Mucosa of gallbladder (tissue), 1 donor: ENCODE measurements at regions not wholly inside any gene's neighbourhood (a gene's known extent, or its start where the extent isn't known, plus 50 kb on each side); places are given as distances from the start of the nearest gene placed in this dataset.
"Not testable (repeated sequence)": the region's sequence is repeated elsewhere in the genome, so short reads cannot be mapped to it uniquely, and the experiment has no call there.

ENCODE experiments used
- DNase-seq: peaks from one replicate; pipeline ENCODE4 v3.0.0-alpha.2; 2020; ENCODE audit warnings: low spot score
- donor health status: DM: no; HTN: no; CAD: no.

GRCh38 chr3:145536461-145536860 is 624.5 kb downstream of the PLOD2 start:
- no peak for DNase-seq

GRCh38 chr3:145550522-145550921 is 610.5 kb downstream of the PLOD2 start:
- DNase-seq = no peak

DNA sequence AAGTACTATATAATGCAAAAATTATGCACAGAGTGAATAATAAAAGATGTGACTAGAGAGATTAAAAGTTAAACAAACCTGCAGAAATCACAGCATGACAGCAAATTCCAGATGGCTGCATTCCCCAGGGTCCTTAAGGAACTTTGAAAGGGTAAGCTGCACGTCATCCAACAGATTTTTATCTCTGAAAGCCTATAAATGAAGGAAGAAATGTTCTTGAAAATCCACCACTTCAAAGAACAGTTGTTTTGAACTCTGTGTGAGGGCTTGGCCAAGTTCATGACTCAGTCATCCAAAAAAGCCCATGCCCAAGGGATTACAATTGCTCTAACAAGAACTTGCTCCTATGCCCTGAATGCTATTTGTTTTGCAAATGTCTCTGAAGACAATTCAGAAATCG is 603.6 kb downstream of the PLOD2 start:
- no peak for DNase-seq

DNA sequence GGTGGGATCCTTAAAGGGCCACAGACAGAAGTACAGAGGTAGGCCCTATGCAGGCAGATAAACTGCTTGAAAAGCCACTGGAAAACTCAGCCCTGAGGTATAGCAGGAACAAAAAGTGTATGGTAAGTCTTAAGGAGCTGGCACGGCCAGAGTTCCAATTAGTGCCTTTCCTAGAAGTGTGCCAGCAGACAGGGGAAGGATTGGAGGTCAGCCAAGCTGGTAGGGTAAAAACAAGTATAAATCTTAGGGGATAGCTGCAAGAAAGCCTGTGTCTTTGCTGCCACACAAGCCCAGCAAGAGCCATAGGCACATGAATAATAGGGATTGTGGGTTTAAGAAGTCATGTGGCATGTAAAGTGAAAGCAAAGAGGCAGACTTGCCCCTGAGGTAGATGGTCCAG is 582.5 kb downstream of the PLOD2 start:
- DNase-seq = no peak

DNA sequence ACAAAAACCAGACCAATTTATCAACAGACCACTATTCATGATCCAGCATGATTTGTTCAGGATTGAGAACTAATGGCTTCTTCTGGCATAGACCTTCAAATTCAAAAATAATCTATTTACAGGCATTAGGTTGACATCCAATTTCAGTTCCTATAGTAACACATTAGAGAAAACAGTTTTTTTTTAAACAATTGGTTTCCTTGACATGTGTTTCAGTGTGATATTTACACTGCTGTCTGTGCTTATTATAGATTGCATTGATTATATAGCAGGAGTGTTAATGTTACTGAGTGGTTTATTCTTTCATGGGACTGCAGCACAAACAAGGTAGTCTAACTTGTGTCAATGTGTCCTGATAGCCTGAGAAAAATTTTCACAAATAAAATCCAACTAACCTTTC is 579.3 kb downstream of the PLOD2 start:
- no peak for DNase-seq

DNA sequence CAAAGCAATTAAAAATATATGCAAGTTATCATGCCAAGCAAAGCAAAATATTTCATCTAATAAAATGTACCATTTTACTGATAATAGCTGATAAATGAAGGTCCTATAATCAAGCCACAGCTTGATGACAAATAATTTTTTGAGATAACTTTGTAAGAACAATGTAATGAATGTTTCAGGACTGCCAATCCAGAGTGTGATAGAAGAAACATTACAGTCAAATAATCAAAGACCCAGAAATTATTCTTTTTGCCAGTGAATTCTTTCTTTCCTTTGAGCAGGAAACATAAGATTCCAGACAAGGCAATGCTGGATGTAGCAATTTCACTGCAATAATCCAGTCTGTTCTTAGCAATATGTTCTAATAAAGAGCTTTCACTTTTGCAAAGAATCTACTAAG is 556.1 kb downstream of the PLOD2 start:
- no peak for DNase-seq

DNA sequence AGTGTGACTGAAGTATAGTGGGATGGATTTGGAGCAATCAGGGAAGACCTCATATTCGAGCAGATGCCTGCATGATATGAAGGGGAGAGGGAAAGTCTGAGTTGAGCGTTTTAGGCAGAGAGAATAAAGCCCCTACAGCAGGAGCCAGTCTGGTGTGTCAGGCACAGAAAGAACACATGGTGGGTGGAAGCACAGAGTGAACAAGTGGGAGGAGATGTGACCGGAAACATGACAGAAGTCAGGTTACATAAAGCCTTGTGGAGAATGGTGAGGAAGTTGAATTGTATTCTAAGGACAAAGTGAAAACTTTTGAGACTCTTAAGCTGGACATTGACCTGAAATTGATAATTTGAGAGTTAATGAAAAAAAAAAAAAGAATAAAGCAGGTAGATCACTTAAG is 541.0 kb downstream of the PLOD2 start:
- no peak for DNase-seq

- no peak for DNase-seq
These were observed 540.5 kb downstream of the PLOD2 start for GRCh38 chr3:145620486-145620885.

- DNase-seq = no peak
These were observed 537.6 kb downstream of the PLOD2 start for GRCh38 chr3:145623349-145623748.

GRCh38 chr3:145628211-145628610 is 532.8 kb downstream of the PLOD2 start:
- DNase-seq = no peak

GRCh38 chr3:145637105-145637504 is 523.9 kb downstream of the PLOD2 start:
- DNase-seq = no peak

- DNase-seq = no peak
These were observed 521.9 kb downstream of the PLOD2 start for GRCh38 chr3:145639003-145639606.

GRCh38 chr3:145639875-145640274 is 521.1 kb downstream of the PLOD2 start:
- DNase-seq = no peak

DNA sequence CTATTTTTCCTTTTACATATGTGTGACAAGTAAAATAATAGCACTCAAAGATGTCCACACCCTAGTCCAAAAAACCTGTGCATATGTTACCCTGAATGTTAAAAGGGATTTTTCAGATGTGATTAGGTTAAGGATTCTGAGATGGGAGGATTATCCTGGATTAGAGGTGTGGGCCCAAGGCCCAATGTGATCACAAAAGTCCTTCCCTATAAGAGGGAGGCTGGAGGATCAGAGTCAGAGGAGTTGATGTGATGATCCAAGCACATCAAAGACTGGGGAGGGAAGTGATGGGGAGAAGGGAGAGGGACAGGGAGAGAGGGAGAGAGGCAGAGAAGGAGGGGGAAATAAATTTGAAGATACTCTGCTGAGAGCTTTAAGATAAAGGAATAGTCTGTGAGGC is 512.6 kb downstream of the PLOD2 start:
- no peak for DNase-seq

GRCh38 chr3:145649368-145649887 is 511.6 kb downstream of the PLOD2 start:
- no peak for DNase-seq

DNA sequence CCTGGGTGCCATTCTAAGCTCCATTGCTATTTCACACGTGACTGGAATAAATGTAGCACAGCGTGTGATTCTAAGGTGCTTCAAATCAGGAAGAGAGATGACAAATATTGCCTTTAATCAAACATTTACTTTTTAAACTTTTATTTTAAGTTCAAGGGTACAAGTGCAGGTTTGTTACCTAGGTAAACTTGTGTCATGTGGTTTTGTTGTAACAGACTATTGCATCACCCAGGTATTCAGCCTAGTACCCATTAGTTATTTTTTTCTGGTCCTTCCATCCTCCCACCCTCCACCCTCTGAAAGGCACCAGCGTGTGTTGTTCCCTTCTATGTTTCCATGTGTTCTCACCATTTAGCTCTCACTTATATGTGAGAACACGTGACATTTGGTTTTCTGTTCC is 510.8 kb downstream of the PLOD2 start:
- no peak for DNase-seq

DNA sequence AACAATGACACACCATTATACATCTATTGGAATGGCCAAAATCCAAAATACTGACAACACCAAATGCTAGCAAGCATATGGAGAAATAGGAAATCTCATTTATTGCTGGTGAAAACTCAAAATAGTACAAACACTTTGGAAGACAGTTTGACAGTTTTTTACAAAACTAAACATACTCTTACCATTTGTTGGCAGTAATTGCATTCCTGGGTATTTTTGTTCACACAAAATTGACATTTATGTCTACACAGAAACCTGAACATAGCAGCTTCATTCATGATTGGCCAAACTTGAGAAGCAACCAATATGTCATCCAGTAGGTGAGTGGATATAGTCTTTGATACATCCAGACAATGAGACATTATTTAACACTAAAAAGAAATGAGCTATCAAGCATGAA is 489.9 kb downstream of the PLOD2 start:
- no peak for DNase-seq

- no peak for DNase-seq
These were observed 487.1 kb downstream of the PLOD2 start for GRCh38 chr3:145673838-145674237.

DNA sequence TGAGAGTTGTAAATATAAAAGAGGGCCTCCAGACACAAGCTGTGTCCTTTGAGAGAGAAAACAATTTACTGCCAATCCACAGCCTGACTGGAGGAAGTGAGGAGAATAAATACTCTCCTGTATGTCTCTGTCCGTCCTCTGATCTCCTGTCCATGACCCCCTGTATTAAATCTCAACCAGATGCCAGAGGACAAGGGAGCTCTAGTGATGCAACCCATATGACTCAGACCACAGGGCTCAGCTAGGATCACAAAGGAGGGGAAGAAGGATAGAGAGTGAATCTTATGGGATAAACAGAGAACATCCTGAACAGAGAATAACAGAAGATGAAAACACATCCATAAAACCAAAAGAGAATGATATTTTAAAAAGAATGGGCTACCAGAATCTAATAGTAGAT is 482.6 kb downstream of the PLOD2 start:
- no peak for DNase-seq

GRCh38 chr3:145681181-145681580 is 479.8 kb downstream of the PLOD2 start:
- no peak for DNase-seq

DNA sequence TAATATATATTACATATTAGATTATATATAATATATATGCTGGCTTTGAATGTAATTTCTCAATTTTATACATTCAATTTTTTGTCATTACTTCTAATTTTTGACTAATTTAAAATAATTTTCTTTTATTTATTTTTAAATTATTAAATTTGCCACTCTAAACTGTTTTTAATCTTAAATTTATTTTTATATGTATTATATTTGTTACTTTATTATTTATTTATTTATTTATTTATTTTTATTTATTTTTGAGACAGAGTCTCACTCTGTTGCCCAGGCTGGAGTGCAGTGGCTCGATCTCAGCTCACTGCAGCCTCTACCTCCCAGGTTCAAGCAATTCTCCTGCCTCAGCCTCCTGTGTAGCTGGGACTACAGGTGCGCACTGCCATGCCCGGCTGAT is 473.0 kb downstream of the PLOD2 start:
- not testable (repeated sequence) for DNase-seq

DNA sequence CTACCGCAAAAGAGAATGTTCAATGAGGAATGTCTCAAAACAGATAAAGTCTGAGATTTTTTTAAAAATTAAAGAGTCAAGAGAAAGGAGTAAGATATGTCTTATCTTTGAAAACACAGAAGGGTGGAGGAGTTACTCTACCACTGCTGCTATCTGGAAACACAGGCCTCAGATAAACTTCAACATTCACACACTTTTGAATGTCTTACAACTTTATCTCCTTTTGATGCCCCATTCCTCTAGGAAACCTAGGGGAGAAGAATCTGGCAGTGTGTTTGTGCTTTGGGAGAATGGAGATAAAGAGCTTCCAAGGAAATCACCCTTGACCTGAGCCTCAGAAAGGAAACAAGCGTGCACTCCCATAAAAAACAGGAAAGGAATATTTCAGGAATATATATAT is 468.2 kb downstream of the PLOD2 start:
- no peak for DNase-seq

GRCh38 chr3:145696011-145696410 is 465.0 kb downstream of the PLOD2 start:
- no peak for DNase-seq

- DNase-seq = no peak
These were observed 462.7 kb downstream of the PLOD2 start for GRCh38 chr3:145698250-145698649.
